HG03064 (cell line): ENCODE measurements at regions not wholly inside any gene's neighbourhood (a gene's known extent, or its start where the extent isn't known, plus 50 kb on each side); places are given as distances from the start of the nearest gene placed in this dataset.
"Not testable (repeated sequence)": the region's sequence is repeated elsewhere in the genome, so short reads cannot be mapped to it uniquely, and the experiment has no call there.

Experiments
- ATAC-seq: cut with Tn5 transposase; IDR thresholded peaks from one replicate; pipeline ENCODE4 v1.9.1; 2021; ENCODE audit warnings: low read depth; ENCODE audit not compliant: unreplicated experiment

- no peak for ATAC-seq
Observed at GRCh38 chr6:130699742-130700141, 127.5 kb upstream of the SMLR1 start.

DNA sequence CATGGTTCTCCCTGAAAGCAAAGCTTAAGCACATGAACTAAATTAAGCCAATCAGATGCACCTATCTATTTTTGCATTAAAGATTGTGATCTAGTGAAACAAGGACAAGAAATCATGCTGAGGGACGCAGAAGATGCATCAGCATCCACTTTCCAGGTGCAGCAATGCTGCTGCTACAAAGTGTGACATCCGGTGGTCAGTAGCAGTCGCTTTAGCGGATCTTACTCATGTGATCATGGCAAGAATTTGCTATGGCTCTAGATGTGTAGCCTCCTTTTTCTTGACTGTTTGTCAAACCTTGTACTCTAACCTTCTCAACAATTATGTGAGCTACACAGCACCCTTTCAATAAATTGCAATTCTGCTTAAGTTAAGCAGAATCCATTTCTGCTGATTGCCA is 126.8 kb upstream of the SMLR1 start:
- no peak for ATAC-seq

DNA sequence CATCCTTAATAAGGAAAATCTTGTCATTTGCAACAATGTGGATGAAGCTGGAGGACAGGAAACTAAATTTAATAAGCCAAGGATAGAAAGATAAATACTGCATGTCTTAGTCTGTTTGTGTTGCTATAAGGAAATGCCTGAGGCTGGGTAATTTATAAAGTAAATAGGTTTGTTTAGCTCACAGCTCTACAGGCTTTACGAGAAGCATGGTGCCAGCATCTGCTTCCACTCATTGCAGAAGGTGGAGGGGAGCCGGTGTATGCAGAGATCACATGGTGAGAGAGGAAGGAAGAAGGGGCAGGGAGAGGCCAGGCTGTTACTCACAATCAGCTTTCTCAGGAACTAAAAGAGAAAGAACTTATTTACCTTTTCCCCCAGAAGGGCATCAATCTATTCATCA is 118.9 kb upstream of the SMLR1 start:
- ATAC-seq = no peak

DNA sequence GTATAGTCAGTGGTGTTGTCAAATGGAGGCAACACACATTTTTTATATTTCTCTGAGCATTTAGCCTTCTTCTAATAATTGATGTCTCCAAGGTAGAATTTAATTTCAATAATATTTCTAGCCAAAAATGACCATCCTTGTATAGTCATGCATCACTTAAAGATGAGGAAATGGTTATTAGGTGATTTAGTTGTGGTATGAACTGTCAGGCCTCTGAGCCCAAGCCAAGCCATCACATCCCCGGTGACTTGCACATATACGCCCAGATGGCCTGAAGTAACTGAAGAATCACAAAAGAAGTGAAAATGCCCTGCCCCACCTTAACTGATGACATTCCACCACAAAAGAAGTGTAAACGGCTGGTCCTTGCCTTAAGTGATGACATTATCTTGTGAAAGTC is 115.6 kb upstream of the SMLR1 start:
- ATAC-seq = not testable (repeated sequence)

- ATAC-seq = no peak
Observed at GRCh38 chr6:130713144-130713543, 114.1 kb upstream of the SMLR1 start.

GRCh38 chr6:130715058-130715457 is 112.1 kb upstream of the SMLR1 start:
- no peak for ATAC-seq

DNA sequence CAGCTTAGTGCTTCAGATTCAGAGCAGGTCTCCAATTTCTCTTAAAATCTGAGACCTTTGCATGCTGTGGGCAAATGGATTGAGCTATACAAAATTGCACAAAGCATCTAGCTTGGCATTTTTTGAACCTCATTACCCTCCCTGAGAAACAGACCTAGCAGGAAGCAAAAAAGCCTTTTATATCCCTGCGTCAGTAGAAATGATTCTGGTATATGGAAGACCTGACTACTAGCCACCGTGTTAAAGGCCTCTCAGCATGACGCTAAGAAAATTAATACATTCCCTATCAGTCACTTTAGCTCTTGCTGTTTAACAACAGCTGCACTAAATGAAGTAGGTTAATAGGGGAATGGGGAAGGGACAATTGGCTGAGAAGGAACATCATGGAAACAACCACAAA is 110.7 kb upstream of the SMLR1 start:
- no peak for ATAC-seq

- no peak for ATAC-seq
Observed at GRCh38 chr6:130717657-130718056, 109.5 kb upstream of the SMLR1 start.

- no peak for ATAC-seq
Observed at GRCh38 chr6:130720076-130720715, 107.0 kb upstream of the SMLR1 start.

DNA sequence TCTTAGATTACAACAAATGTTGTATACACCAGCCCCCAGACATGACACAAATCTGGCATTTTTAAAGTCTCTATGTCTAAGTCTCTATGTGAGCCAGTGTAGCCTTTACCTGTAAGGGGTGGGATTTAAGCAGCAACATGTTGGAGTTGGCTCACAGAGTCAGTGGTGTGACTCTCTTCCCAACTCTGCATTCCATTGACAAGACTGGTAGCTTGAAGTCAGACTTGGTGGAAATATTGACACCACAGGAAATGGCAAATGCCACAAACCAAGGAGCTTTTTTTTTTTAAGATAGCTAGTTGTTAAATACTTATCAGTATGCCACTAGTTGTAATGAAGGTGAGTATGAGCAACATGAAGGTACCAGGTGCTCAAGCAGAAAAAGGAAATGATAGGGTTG is 103.1 kb upstream of the SMLR1 start:
- no peak for ATAC-seq

DNA sequence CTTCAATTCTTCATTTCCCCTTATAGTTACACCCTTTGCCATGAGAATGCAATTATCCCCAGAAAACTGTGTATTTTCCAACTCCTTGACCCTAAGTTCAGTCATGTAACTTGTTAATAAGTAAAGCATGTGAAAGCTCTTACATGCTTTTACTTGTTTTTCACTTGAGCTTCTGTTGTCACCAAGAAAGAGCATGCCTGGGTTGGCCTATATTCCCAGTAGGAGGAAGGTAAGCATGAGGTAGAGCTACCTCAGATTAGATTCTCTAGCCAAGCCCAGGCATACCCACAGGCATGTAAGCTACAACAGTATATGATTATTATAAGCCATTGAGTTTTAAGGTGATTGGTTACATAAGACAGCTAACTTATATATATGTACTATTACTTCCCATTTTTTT is 101.7 kb upstream of the SMLR1 start:
- ATAC-seq = no peak

GRCh38 chr6:130728064-130728463 is 99.1 kb upstream of the SMLR1 start:
- not testable (repeated sequence) for ATAC-seq

GRCh38 chr6:130730600-130730999 is 96.6 kb upstream of the SMLR1 start:
- no peak for ATAC-seq

- ATAC-seq = no peak
Observed at GRCh38 chr6:130734161-130734560, 93.0 kb upstream of the SMLR1 start.

DNA sequence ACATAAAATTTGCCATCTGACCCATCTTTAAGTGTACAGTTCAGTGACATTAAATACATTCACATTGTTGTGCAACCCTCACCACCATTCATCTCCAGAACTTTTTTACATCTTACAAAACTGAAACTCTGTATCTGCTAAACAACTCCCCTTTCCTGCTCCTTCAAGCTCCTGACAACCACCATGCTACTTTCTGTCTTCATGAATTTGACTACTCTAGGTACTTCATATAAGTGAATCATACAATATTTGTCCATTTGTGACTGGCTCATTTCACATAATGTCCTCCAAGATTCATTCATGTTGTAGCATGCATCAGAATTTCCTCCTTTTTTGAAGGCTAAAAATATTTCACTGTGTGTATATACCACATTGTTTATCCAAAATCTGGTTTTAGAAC is 86.9 kb upstream of the SMLR1 start:
- no peak for ATAC-seq

DNA sequence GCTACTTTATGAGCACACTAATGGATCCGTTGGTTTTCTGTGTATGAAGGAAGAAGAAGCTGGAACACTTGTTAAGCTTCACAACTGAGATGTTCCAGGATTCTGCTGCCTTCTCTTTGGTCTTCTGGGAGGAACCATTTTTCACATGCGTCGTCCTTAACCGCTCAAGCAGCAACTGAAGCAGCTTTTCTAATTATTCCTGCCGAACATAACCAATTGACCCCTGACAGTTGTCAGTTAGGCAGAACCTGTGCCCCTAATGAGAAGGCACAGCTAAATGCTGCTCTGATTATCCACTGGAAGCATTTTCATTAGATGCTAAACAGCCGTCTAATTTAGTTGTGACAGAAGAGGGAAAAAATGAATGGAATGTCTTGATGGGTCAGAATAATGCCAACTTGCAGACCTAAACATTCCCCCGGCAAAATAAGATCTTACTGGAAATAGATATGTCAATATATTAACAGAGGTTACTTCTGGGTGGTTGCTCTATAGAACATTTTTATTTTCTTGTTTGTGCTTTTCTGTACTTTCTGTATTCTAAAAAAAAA is 85.0 kb upstream of the SMLR1 start:
- no peak for ATAC-seq

DNA sequence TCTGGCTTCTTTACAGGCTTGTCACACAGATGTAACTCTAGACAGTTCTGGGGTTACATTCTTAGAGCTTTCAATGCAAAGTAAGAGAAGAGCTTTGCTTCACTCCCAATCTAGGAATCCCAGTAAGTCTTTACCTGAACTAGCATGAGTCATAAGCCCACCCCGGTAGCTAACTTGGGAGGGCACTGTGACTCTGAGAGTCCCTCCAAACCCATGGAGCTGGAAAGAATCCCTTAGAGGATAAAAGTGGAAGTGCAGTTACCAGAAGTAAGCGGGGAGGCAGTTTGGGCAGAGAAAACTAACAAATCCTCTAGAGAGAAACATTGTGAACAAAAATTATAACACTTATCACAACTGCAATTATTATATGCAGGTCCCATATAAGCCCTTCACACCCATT is 84.0 kb upstream of the SMLR1 start:
- ATAC-seq = no peak

DNA sequence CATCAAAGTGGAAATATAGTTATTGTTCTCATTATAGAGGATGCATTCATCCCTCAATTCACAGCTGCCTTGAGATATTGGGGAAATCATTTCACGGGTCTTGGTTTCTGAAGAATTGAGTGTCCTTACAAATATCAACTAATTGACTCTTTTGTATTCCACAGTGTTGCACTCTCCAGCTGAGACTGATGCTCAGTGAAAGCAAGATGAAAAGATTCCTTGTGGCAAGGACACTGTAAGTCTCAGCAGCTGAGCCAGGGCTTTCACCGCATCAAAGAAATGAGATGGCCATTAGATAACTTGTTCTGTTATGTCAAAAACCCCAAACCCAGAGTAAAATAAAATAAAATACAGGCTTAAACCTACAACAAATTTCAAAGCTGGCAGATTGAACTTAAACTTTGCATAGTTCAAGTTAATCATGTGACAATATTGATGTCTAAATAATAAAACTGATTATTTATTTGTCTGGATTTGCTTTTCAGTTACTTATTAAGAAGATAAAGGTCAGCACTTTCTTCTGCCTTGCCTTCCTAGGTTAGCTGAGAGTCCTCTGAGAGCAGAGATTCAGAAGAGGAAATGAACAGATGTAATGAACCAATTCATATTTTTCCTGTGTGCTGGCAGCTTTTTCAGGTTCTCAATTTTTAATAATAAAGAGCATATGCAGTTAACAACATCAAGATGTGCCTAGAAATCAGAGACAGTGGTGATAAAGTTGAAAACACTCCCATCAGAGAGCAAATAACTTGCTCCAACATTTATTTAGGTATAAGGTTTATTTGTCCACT is 82.4 kb upstream of the SMLR1 start:
- ATAC-seq = no peak

DNA sequence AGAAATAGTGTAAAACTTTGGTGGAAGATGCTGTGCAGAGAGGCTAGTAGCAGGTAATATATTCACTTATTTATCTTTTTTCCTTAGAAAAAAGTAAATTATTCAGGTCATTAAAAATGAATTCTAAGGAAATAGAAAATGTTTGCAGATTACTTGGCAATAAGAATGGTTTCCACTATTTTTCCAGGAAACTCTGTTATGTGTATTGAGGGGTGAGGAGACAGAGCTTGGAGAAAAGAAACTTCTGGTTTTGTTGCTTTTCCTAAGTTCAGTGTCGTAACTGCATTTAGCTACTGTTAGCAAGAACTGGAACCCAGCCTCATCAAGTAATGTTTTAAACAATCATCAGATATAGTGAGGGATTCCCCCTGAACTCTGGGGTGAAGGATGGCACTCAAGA is 79.2 kb upstream of the SMLR1 start:
- no peak for ATAC-seq

GRCh38 chr6:130749402-130749801 is 77.8 kb upstream of the SMLR1 start:
- no peak for ATAC-seq

- ATAC-seq = no peak
Observed at GRCh38 chr6:130752267-130752666, 74.9 kb upstream of the SMLR1 start.

DNA sequence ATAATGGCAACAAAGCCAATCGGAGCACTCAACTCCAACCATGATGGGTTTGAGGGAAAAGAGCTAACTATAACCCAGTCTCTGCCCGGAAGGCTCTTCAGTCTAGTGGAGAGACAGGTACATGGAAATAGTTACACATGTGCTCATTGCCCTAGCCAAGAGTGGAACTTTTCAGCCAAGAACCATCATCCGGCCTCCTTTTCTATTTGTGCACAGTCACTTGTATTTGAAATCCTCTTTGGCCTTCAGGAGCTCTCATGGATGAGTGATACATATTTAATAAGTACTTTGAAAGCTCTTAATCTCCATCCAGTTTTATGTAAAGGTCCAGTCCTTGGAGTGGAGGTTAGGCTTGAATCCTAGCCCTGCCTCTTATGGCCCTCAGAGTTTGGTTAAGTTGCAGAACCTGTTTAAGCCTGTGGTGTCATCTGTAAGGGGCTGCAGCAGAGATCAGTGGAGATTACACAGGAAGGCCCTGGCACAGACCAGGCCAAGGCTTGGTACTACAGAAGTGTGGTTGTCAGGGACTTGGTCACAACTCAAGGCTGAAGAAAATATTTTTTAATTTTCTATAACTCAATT is 72.3 kb upstream of the SMLR1 start:
- ATAC-seq = no peak
